NCI-H2196 (cell line): ENCODE measurements at regions not wholly inside any gene's neighbourhood (a gene's known extent, or its start where the extent isn't known, plus 50 kb on each side); places are given as distances from the start of the nearest gene placed in this dataset.
"Not testable (repeated sequence)": the region's sequence is repeated elsewhere in the genome, so short reads cannot be mapped to it uniquely, and the experiment has no call there.

Experiments
- DNase-seq: peaks from one replicate; lab custom pipeline; 2025; ENCODE audit not compliant: unreplicated experiment; lab: John Stamatoyannopoulos, UW

GRCh38 chr14:30419037-30419436 is 139.9 kb upstream of the G2E3 start:
- DNase-seq: no peak

GRCh38 chr14:30420515-30420914 is 138.4 kb upstream of the G2E3 start:
- DNase-seq: no peak

- no peak for DNase-seq
These were observed 132.5 kb upstream of the G2E3 start for GRCh38 chr14:30426463-30426862.

GRCh38 chr14:30427401-30427800 is 131.6 kb upstream of the G2E3 start:
- no peak for DNase-seq

GRCh38 chr14:30427846-30428245 is 131.1 kb upstream of the G2E3 start:
- DNase-seq: no peak

GRCh38 chr14:30431552-30431951 is 127.4 kb upstream of the G2E3 start:
- no peak for DNase-seq

GRCh38 chr14:30440961-30441360 is 118.0 kb upstream of the G2E3 start:
- DNase-seq: no peak

- peak; percentile 49 for DNase-seq
These were observed 115.5 kb upstream of the G2E3 start for GRCh38 chr14:30443368-30444007.

- DNase-seq: no peak
These were observed 114.5 kb upstream of the G2E3 start for GRCh38 chr14:30444451-30444850.

- DNase-seq: no peak
These were observed 113.8 kb upstream of the G2E3 start for GRCh38 chr14:30445011-30445793.

- DNase-seq: no peak
These were observed 113.1 kb upstream of the G2E3 start for GRCh38 chr14:30445852-30446251.

GRCh38 chr14:30450631-30451545 is 108.1 kb upstream of the G2E3 start:
- DNase-seq: no peak

- DNase-seq: no peak
These were observed 102.7 kb upstream of the G2E3 start for GRCh38 chr14:30456296-30456695.

GRCh38 chr14:30462358-30462757 is 96.6 kb upstream of the G2E3 start:
- no peak for DNase-seq

- DNase-seq: no peak
These were observed 94.5 kb upstream of the G2E3 start for GRCh38 chr14:30464481-30464880.

GRCh38 chr14:30468354-30468753 is 90.6 kb upstream of the G2E3 start:
- no peak for DNase-seq

GRCh38 chr14:30471980-30472379 is 87.0 kb upstream of the G2E3 start:
- no peak for DNase-seq

- not testable (repeated sequence) for DNase-seq
These were observed 84.9 kb upstream of the G2E3 start for GRCh38 chr14:30473846-30474696.

- no peak for DNase-seq
These were observed 76.7 kb upstream of the G2E3 start for GRCh38 chr14:30482276-30482675.

GRCh38 chr14:30484201-30484600 is 74.8 kb upstream of the G2E3 start:
- no peak for DNase-seq

- no peak for DNase-seq
These were observed 74.0 kb upstream of the G2E3 start for GRCh38 chr14:30484976-30485375.
